ENCODE measurements at regions not wholly inside any gene's neighbourhood (a gene's known extent, or its start where the extent isn't known, plus 50 kb on each side); places are given as distances from the start of the nearest gene placed in this dataset.
"Not testable (repeated sequence)": the region's sequence is repeated elsewhere in the genome, so short reads cannot be mapped to it uniquely, and the experiment has no call there.

DNA sequence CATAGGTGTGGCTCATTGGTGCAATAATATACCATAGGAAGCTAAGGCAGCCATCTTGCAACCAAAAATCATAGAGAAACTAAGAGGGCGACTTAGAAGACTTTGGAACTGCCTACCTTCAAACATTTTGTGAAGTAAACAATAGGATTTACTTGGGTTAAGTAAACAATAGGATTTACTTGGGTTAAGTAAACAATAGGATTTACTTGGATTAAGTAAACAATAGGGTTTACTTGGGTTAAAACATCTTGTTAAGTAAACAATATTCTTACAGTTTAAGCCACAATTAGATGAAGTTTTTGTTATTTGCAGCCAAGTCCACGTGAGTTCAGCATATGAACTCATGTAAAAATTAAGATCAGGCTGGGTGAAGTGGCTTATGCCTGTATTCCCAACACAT, 722.4 kb upstream of the AUTS2 start:
- no peak for DNase-seq

- not testable (repeated sequence) for DNase-seq
These were observed 711.2 kb upstream of the AUTS2 start for GRCh38 chr7:68887116-68887515.

DNA sequence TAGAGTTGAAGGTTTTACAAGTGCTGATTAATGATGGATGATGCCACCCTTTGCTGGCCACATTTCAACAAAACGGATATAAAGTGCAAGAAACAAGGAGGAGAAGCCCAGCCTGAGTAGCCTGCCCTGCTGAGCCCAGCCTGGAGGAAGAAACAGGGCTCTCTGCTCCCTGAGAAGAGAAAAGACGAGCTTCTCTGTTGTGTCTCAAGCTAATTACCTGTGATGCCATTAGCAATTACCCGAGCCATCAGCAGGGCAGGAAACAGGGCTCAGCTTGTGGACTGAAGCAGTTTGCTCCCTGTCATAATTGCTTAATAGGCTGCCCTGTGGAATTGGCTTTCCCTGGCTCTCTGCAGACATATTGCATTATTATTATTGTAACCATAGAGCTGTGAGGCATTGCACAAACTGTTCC, 709.3 kb upstream of the AUTS2 start:
- no peak for DNase-seq

GRCh38 chr7:68892236-68892635, 706.0 kb upstream of the AUTS2 start:
- no peak for DNase-seq

DNA sequence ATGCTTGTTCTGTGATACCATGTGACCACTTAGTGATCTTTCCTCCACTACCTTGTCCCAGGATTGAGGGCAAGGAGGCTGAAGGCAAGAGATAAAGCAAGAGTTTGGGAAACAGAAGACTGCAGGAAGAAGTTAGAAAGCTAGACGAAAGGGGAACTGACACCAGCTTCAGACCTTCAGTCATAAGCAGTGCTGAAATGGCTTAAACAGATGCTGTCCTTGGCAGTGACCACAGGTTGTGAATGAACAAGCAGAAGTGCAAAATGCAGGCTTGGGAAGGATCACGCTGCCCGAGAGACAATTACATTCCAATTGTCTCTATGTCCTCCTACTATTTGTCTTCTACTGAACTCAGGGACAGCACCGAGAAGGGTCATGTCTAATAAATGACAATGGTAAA, 704.9 kb upstream of the AUTS2 start:
- no peak for DNase-seq

DNA sequence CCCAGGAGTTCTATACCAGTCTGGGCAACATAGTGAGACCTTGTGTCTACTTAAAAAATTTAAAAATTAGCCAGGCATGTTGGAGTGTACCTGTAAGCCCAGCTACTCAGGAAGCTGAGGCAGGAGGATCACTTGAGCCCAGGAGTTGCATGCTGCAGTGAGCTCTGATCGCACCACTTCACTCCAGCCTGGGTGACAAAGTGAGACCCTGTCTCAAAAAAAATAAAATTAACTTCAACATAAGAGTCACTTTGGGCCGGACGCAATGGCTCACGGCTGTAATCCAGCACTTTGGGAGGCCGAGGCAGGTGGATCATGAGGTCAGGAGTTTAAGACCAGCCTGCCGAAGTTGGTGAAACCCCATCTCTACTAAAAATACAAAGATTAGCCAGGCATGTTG, 699.1 kb upstream of the AUTS2 start:
- DNase-seq: not testable (repeated sequence)

- DNase-seq: no peak
These were observed 698.2 kb upstream of the AUTS2 start for GRCh38 chr7:68900096-68900495.

DNA sequence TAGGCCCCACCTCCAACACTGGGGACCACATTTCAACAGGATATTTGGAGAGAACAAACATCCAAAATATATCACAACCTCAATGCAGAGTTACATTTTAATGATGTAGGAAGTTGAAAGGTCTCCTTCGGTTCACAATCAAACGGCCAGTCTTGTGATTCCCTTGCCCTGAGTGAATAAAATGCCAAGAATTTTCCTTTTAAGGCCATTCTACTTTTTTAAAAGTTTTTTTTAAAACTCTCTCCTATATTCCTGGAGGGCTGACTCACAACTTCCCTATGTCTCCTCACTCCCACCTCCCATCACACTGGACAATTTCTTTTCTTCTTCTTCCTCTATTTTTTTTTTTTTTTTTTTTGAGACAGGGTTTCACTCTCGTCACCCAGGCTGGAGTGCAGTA, 693.6 kb upstream of the AUTS2 start:
- no peak for DNase-seq

DNA sequence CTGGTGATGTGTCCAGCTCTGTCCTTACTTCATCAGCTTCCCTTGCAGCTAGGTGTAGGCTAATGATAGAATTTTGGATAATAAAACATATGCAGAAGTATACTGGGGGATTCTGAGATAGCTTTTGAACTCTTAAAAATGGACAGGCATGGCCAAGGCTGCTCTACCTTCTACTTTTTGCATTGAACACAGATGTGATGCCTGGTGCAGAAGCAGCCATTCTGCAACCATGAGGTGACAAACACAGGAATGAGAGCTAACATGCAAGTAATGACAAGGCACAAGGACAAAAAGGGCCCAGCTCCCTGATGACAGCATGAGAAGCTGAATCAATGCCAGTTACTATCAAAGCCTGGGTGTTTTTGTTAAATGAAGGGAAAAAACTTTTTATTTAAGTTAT, 686.5 kb upstream of the AUTS2 start:
- no peak for DNase-seq

DNA sequence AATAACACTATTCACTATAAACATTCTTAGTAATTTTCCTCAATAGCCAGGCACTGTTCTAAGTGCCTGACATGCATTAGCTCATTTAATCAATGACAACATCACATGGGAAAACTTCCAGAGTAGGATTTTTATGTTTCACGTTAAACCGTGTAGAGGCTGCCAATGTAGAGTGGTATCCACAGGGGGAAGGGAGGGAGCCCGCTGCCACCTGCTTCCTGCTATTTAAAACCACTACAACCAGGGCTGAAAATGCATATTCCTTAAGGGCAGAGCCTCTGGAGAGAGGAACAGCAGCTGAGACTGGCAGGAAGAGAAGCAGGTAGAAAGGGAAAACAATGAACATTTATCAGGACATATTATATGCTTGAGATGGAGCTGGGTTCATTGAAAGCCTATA, 684.3 kb upstream of the AUTS2 start:
- DNase-seq: no peak

GRCh38 chr7:68917041-68917651, 681.1 kb upstream of the AUTS2 start:
- no peak for DNase-seq

GRCh38 chr7:68918621-68919020, 679.7 kb upstream of the AUTS2 start:
- no peak for DNase-seq

DNA sequence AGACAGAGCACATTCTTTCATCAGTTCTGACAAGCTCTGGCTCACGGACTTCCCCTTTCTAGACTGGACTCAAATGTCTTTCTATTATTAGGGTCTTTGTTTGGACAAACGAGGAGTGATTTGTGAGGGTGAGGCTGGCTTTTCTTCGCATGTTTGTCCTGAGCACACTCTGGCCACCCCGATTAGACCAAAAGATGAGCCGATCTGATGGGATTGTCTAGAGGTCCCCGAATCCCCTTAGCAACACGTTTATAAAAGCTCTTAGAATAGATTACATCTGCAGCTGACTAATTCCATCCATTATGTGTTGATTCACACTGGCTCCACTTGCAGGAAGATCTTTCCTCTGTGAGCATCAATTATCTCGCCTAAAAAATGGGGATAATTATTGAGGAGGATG, 675.4 kb upstream of the AUTS2 start:
- DNase-seq: no peak

DNA sequence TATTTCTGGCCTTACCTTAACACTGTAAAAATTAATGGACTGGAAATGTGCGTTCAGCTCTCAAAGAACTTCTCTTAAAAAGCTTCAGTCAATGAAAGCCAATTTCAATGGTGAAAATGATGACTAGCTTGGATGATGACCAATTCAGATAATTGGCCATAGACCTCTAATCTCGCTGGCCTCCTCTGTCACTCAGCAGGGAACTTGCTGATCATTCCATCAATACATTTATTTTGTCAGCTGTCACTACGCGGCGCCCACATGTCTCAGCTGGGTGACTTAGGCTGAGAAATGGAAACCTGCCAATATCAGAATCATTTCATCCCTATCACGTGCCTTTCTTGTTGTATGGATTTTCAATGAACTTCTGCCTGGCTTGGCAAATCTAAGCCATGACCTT, 673.0 kb upstream of the AUTS2 start:
- no peak for DNase-seq

DNA sequence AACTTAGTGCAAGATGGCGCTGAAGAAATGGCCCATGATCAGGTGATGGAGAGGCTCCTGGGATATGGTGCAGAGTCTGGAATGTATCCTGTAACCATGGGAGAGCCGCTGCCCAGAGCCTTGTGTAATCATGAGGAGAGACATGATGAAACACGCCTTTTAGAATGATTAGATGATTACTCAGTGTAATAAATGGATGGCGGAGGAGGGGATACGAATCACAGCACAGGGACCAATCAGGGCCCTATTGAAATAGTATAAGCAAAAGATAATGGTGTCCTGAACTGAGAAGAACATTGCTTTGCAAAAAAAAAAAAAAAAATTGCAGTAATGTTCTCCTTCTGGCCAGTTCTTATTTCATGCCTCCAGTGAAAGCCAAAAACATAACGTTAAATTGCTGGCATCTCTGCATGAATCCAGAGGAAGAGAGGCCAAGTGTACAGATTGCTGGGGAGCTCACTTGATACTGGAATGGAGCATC, 668.5 kb upstream of the AUTS2 start:
- no peak for DNase-seq

GRCh38 chr7:68936471-68937035, 661.7 kb upstream of the AUTS2 start:
- DNase-seq: no peak

GRCh38 chr7:68938151-68938550, 660.1 kb upstream of the AUTS2 start:
- DNase-seq: no peak

- DNase-seq: no peak
These were observed 654.5 kb upstream of the AUTS2 start for GRCh38 chr7:68943786-68944185.

DNA sequence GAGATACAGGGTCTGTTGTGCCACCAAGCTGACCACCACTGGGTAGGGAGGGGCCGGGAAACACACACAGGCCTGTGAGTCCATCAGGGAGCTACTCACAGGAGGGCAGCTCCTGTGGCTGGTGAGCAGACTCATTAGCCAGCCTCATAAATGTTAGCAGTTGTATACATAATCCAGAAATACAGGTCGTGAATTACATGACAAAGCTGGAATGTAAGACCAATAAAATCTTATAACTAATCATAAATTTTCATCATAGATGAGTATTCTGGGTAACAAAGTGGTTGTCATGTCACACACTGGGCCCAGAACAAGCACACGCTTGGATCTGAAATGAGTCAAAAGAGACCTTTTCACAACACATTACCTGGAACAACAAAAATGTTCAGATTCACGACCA, 642.6 kb upstream of the AUTS2 start:
- DNase-seq: no peak

GRCh38 chr7:68958571-68958970, 639.7 kb upstream of the AUTS2 start:
- DNase-seq: no peak

- no peak for DNase-seq
These were observed 634.7 kb upstream of the AUTS2 start for GRCh38 chr7:68963552-68963951.

GRCh38 chr7:68964060-68964459, 634.2 kb upstream of the AUTS2 start:
- DNase-seq: no peak

GRCh38 chr7:68965351-68965750, 632.9 kb upstream of the AUTS2 start:
- DNase-seq: no peak

GRCh38 chr7:68967598-68967997, 630.7 kb upstream of the AUTS2 start:
- no peak for DNase-seq

- DNase-seq: no peak
These were observed 628.7 kb upstream of the AUTS2 start for GRCh38 chr7:68969571-68969970.

Measured in inflammatory macrophage treated with lipopolysaccharide for 1 hour (primary cell).